GM12875 (cell line): ENCODE measurements at regions not wholly inside any gene's neighbourhood (a gene's known extent, or its start where the extent isn't known, plus 50 kb on each side); places are given as distances from the start of the nearest gene placed in this dataset.

ENCODE experiments used
- H3K4me3 ChIP-seq: one replicate; pipeline ENCODE4 v1.5.1; 2011; ENCODE audit warnings: low read depth, low read length, control low read depth
- CTCF ChIP-seq: IDR thresholded peaks from 2 replicates; pipeline ENCODE4 v1.5.1; 2011; ENCODE audit warnings: low read depth, mild to moderate bottlenecking, control low read depth, inconsistent platforms, low read length, moderate library complexity, borderline replicate concordance; ENCODE audit not compliant: insufficient read depth

- TF ChIP-seq CTCF = no peak
- H3K4me3 ChIP-seq = no peak overlapping the region
Observed at GRCh38 chr2:81250270-81250669, 945.7 kb upstream of the LRRTM1 start.

- H3K4me3 ChIP-seq = no peak overlapping the region
- no peak for TF ChIP-seq CTCF
Observed at GRCh38 chr2:81249152-81249551, 944.6 kb upstream of the LRRTM1 start.

GRCh38 chr2:81247648-81248047 is 943.1 kb upstream of the LRRTM1 start:
- no peak for TF ChIP-seq CTCF
- no peak overlapping the region for H3K4me3 ChIP-seq

GRCh38 chr2:81242501-81242900 is 937.9 kb upstream of the LRRTM1 start:
- TF ChIP-seq CTCF = no peak
- H3K4me3 ChIP-seq = no peak overlapping the region

GRCh38 chr2:81238462-81238861 is 933.9 kb upstream of the LRRTM1 start:
- no peak overlapping the region for H3K4me3 ChIP-seq
- TF ChIP-seq CTCF = no peak

- TF ChIP-seq CTCF = no peak
- no peak overlapping the region for H3K4me3 ChIP-seq
Observed at GRCh38 chr2:81235601-81236000, 931.0 kb upstream of the LRRTM1 start.

- H3K4me3 ChIP-seq = no peak overlapping the region
- TF ChIP-seq CTCF = no peak
Observed at GRCh38 chr2:81234711-81235110, 930.2 kb upstream of the LRRTM1 start.
